Fibroblast of the conjunctiva (primary cell): ENCODE measurements at regions not wholly inside any gene's neighbourhood (a gene's known extent, or its start where the extent isn't known, plus 50 kb on each side); places are given as distances from the start of the nearest gene placed in this dataset.
"Not testable (repeated sequence)": the region's sequence is repeated elsewhere in the genome, so short reads cannot be mapped to it uniquely, and the experiment has no call there.

Source experiments
- DNase-seq: peaks from one replicate; pipeline ENCODE4 v3.0.0-alpha.2; 2010; ENCODE audit warnings: low read depth

DNA sequence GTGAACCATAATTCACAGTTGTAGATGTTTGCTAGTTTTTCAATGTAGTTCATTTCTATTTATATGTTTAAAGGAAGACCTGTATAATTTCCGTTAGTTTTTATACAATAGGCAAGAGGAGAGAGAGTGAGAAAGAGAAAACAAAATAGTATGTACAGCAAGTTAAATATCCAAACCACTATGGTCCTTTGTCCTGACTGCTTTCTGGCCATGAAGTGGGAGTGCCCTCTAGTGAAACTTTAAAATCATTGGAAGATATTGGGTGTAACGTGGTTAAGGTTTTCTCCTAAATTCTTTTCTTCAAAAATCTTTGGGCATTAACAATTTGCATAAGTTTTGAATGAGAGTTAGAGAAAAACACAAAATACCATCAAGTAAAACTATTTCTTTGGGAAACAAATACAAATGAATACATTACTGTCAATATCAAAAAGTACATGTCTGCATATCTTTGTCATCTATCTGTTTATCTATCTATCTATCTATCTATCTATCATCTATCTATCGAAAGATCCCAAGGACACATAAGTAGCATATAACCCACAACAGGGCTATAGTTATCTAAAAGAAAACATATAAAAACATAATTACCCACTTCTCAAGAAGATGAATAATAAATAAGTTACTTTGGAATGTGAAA lies 534.6 kb upstream of the ATP11B start:
- no peak for DNase-seq

- no peak for DNase-seq
These were observed 533.7 kb upstream of the ATP11B start for GRCh38 chr3:182259579-182259978.

DNA sequence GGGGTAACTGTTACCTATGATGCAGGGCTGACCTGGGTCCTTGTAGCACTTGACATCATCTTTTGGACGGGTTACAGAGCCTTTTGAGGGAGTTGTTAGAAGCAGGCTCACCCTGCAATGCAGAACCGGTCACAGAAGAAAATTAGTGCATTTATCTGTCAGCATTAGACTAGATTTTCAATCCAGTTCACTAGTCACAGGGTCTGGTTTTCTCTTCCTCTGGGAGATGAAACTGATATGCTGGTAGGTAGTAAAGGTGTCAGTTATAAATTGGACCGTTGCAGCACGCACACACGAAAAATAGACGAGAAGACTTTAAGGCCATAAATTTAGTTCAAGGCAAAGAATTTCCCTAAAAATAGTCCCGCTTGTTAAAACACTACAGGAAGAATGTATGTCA lies 532.3 kb upstream of the ATP11B start:
- DNase-seq: no peak

DNA sequence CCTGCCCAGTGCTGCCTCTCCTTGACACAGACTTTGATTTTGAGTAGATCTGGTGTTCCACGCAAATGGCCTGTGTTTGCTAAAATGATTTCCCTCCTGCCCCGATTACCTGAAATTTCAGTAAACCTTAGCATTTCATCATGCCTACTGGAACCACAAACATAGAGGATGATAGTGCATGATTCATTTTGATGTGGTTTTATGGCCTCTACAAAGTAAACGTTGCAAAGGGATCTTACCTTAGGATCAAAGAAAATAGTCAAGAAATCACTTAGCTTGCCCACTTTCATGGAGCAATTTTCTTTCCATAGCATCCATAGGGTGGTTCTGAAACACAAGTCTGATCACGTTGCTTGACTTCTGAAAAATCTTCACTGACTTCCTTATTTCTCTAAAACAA lies 524.6 kb upstream of the ATP11B start:
- DNase-seq: no peak

GRCh38 chr3:182276512-182276911 lies 516.8 kb upstream of the ATP11B start:
- DNase-seq: no peak

GRCh38 chr3:182284793-182285192 lies 508.5 kb upstream of the ATP11B start:
- DNase-seq: no peak

- no peak for DNase-seq
These were observed 500.7 kb upstream of the ATP11B start for GRCh38 chr3:182292591-182292990.

DNA sequence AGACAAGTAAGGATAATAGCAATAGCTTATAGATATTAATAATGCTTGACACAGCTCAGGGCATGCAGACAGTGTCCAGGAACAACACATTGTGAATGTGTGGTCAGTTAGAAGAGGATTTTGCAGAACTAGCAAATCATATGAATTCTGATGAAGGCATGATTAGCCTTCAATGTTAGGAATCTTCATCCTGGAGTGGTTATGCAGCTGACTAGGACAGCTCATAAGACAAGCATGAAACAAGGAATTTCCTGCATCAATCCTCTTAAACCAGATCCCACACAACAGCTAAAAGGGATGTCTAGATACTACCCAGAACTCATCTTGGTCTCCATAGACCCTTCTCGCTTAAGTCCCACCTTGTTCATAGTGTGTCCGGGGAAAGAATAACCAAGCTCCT lies 499.0 kb upstream of the ATP11B start:
- DNase-seq: no peak

DNA sequence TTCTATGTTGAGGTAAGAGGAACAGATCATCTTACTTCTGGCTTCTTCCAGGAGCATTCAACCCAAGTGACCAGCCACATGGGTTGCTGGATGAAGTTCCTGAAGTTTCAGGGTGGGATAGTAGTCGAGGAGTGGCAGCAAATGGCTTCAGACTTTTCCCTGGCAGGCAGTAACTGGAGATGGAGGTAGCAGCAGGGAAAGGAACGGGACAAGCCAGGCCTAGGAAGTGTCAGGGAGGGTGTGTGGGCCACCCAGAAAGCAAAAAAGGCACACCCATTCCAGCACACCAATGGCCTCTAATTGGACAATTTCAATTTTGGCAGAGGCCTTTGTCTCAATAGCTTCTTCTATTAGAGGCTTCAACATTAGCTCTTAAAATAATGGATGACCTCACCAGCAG lies 498.6 kb upstream of the ATP11B start:
- DNase-seq: no peak

- no peak for DNase-seq
These were observed 493.0 kb upstream of the ATP11B start for GRCh38 chr3:182300266-182300665.

DNA sequence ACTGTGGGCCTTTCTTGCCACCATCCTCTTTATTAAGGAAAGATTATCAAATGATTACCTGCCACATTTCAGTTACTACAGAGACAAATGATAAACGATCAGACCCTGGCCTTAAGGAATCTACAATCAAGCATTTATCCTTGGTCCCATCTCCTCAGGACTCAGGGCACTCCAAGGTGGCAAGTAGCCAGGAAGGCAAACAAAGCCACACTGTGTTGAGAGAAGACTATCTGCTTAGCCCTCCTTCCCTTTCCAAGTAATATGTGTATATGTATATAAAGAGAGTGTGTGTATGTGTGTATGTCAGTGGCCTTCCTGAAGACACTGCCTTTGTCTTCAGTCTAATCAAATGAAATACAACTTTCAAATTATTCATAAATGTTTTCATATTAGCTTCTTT lies 490.1 kb upstream of the ATP11B start:
- no peak for DNase-seq

DNA sequence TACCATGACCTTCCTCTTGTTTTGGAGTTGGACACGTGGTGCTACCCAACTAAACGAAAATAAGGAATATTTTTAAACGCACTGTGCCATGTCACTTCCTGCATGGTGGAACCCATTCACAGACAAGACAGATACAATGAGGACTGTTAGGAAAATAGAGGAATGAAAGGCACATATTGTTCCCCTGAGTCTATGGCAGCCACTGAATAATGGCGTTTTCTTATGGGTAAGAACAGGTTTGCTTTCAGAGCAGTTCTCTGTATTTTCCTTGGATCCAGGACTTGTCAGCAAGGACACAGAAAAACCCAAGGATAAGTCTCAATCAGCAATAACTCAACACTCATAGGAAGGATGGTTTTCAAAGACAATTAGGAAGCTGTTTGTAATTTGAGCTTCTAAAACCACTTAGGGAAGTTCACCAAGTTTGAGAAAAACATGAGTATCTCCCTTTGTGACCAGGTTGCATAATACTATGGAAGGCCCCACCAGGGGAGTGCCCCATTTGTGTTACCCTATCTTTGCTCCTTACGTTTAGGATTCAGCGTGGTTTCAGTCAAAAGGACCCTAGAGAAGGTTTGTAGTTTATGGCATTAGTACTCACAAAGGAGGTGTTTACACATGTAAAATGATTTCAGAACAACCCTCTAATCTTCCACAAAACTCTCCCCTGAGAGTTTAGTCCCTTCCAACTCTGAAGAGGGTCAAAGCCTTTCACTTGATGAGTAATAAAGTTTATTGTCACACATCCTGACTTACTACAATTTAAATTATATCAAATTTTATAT lies 487.2 kb upstream of the ATP11B start:
- DNase-seq: no peak

DNA sequence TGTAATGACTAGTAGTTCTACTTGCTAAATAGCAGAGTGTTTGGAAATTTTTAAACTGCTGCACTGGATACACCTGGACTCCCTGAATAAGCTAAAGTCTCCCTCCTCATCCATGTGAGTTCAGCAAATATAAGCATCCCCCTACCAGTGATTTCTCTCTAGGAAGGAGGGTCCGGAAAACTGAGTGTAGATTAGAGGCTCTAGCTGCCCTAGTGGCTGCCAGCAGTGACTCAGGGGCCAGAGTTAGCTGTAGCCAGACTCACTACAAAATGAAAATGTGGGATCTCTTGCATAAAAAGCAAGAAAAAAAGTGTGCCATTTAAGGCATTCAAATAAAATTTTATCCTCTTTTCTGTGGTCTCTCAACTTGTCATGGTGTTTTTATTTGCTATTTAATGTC lies 485.0 kb upstream of the ATP11B start:
- no peak for DNase-seq

DNA sequence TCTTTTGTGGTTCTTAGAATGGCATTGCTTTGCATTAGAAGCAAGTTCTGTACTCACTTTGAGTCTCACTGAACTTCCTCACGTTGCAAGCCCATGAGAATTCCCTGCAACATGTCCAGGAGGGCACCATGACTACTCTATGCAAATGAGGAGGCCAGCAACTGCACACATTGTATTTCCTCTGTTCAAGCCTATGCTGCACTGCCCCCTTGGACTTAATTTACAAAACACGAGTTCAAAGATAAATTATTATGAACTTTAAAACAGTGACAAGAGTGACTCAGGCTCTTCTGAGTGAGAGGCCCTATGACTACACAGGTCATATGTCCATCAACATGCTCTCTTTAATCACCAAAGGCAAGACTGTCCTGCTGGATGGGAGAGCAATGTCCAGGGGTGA lies 484.2 kb upstream of the ATP11B start:
- DNase-seq: no peak

DNA sequence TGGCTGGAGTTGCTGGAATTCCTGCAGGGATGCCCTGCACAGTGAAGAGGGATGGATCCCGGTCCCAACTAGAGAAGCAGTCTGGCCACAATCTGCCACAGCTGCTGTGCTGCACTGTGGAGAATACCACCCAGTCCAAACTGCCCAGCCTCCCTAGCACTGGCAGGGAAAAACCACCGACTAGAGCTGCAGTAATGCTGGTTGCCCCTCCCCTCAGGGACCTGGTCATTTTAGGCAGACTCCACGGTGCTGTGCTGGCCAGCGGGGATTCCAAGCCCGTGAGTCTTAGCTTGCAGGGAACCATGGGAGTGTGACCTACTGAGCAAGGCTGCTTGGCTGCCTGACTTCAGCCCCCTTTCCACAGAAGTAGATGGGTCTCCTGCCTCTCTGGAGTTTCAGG lies 478.0 kb upstream of the ATP11B start:
- no peak for DNase-seq

DNA sequence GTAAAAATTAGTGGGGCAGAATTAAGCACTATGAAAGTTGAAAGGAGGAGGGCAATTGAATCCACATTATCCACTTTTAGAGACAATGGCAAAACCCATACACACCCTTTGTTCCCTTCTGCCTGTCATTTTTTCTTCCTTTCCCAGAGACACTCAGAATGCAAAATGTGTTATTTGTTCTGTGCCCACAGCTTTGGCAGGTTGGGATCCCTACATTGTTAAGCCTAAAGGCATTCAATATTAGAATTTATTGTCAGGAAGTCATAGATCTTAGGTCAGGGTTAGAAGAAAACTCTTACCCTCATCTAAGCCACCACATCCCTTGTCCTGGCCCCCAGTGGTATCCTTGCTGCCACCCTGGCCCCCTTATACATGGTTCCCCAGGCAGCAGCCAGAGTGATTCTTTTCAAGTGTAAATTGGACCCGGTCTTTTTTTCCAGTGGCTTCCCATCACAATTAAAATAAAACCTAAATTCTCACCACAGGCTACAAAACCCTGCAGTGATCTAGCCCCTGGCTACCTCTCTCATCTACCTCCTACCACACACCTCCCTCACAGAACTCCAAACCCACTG lies 470.1 kb upstream of the ATP11B start:
- DNase-seq: no peak

DNA sequence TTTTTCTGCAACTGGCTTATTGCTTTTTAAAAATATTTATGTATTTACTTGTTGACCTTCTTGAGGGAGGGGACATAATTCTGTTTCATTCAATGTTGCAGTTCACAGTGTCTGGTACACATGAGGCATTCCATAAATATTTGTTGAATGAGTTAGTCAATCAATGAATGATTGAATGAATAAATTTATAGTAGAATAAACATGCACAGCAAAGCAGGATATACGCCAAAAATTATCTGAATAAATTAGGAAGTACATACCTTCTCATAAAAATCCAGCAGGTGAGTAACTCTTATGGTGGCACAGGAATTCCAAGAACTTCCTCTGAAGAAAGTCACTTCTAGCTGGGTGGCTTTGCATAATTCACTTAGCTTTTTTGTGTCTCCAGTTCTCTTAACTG lies 469.4 kb upstream of the ATP11B start:
- no peak for DNase-seq

- DNase-seq: no peak
These were observed 467.9 kb upstream of the ATP11B start for GRCh38 chr3:182325213-182325950.

- DNase-seq: no peak
These were observed 466.1 kb upstream of the ATP11B start for GRCh38 chr3:182327196-182327681.

GRCh38 chr3:182330646-182331045 lies 462.7 kb upstream of the ATP11B start:
- DNase-seq: no peak

DNA sequence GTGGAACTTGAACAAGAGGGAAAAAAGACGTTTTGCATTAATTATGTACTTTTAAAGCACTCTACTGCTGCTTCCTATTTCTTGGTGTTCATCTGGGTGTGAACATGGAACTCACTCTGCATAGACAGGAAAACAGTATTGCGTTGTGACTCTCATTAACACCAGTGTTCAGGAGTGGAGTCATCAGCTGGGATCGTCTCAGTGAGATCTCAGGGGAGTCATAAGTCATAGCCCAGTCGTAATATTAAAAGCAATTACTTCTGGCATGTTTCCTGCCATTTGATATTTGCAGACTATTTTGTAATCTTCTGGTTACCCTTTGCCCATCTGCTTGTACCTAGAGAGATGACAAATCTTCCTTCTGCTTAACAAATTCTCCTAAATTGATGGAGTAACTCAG lies 462.0 kb upstream of the ATP11B start:
- no peak for DNase-seq

DNA sequence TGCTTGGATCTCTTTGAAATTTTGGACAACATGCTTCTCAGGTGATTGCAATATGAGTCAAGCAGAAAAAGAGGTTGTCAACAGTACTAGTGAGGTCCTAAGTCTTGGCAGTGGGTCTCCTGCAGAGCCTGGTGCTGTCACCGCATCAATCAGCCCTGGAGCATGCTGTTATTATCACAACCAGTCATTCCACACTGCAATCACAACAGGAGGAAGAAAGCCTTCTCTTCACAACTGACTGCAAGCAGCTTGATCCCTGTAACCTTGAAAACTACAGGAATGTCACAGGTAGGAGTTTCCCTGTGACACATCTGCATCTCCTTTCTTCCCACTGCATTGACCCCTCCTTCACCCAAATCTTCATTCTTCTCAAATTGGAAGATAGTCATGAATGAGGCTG lies 451.1 kb upstream of the ATP11B start:
- no peak for DNase-seq

- DNase-seq: not testable (repeated sequence)
These were observed 449.3 kb upstream of the ATP11B start for GRCh38 chr3:182344026-182344425.
